Endodermal cell (in vitro differentiated cells): ENCODE measurements at regions not wholly inside any gene's neighbourhood (a gene's known extent, or its start where the extent isn't known, plus 50 kb on each side); places are given as distances from the start of the nearest gene placed in this dataset.
"Not testable (repeated sequence)": the region's sequence is repeated elsewhere in the genome, so short reads cannot be mapped to it uniquely, and the experiment has no call there.

Source experiments
- DNase-seq: peaks from one replicate; pipeline ENCODE4 v3.0.0-alpha.2; 2017
- H3K27ac ChIP-seq: 2 replicates; pipeline ENCODE4 v1.5.1; 2013; ENCODE audit warnings: mild to moderate bottlenecking, low read depth, low read length, moderate library complexity
- H3K27me3 ChIP-seq: 2 replicates; pipeline ENCODE4 v1.6.1; 2013; ENCODE audit warnings: mild to moderate bottlenecking, low read length, moderate library complexity; ENCODE audit not compliant: insufficient read depth, control insufficient read depth, poor library complexity, severe bottlenecking
- H3K36me3 ChIP-seq: 2 replicates; pipeline ENCODE4 v1.7.0; 2013; ENCODE audit warnings: mild to moderate bottlenecking, low read length, moderate library complexity; ENCODE audit not compliant: control insufficient read depth, insufficient read depth
- H3K4me1 ChIP-seq: one replicate; pipeline ENCODE4 v1.7.0; 2013; ENCODE audit warnings: low read length; ENCODE audit not compliant: control insufficient read depth, insufficient read depth
- H3K4me3 ChIP-seq: 2 replicates; pipeline ENCODE4 v1.5.1; 2013; ENCODE audit warnings: mild to moderate bottlenecking, low read length, moderate library complexity
- H3K9ac ChIP-seq: 2 replicates; pipeline ENCODE4 v1.6.1; 2013; ENCODE audit warnings: mild to moderate bottlenecking, low read length, moderate library complexity; ENCODE audit not compliant: poor library complexity, severe bottlenecking; ENCODE audit errors: extremely low read depth
- H3K9me3 ChIP-seq: 2 replicates; pipeline ENCODE4 v1.6.1; 2013; ENCODE audit warnings: mild to moderate bottlenecking, low read length, moderate library complexity; ENCODE audit not compliant: control insufficient read depth
- H3K27ac Mint-ChIP-seq: 2 replicates; pipeline ENCODE4 v1.8.0; 2020; ENCODE audit warnings: mixed read lengths
- H3K27me3 Mint-ChIP-seq: 2 replicates; pipeline ENCODE4 v1.8.0; 2021; ENCODE audit warnings: mild to moderate bottlenecking, mixed read lengths; ENCODE audit not compliant: insufficient read depth
- H3K36me3 Mint-ChIP-seq: 2 replicates; pipeline ENCODE4 v1.8.0; 2020; ENCODE audit warnings: low read depth, mixed read lengths
- H3K4me1 Mint-ChIP-seq: 2 replicates; pipeline ENCODE4 v1.8.0; 2020; ENCODE audit warnings: mixed read lengths
- H3K4me3 Mint-ChIP-seq: 2 replicates; pipeline ENCODE4 v1.8.0; 2020; ENCODE audit warnings: mild to moderate bottlenecking, moderate library complexity, mixed read lengths
- H3K9me3 Mint-ChIP-seq: 2 replicates; pipeline ENCODE4 v1.8.0; 2020; ENCODE audit warnings: mild to moderate bottlenecking, mixed read lengths
- CTCF ChIP-seq: fragments of 200-600 bp; sonication (generic); conservative IDR thresholded peaks from 2 replicates; pipeline ENCODE4 v1.5.0; 2021; ENCODE audit warnings: antibody characterized with exemption, mild to moderate bottlenecking
- WGBS, 2 experiments: methylation state at CpG; one replicate each; pipeline versions ENCODE4 v1.1.5 to v1.1.7; 2013; ENCODE audit warnings: missing lambda C conversion rate in 2 of 2, mixed read lengths in 1 of 2; ENCODE audit not compliant: insufficient coverage in 1 of 2, insufficient read length in 1 of 2; 5-methylcytosine and 5-hydroxymethylcytosine counted together

GRCh38 chr14:106635569-106635968, 1109.2 kb downstream of the TMEM121 start:
- no peaks in the 10 kb centered on the region for H3K36me3 Mint-ChIP-seq
- no peak overlapping the region for H3K27ac Mint-ChIP-seq
- Histone ChIP-seq H3K27me3 (no peaks in the 10 kb centered on the region), H3K27ac (no peak overlapping the region), H3K36me3 (no peaks in the 10 kb centered on the region), H3K4me3 (no peak overlapping the region), H3K9me3 (peaks cover 63% of the 10 kb centered on the region), H3K9ac (no peak overlapping the region), H3K4me1 (no peaks in the 10 kb centered on the region)
- H3K4me3 Mint-ChIP-seq: no peak overlapping the region
- H3K4me1 Mint-ChIP-seq: no peaks in the 10 kb centered on the region
- no peaks in the 10 kb centered on the region for H3K27me3 Mint-ChIP-seq
- no peak for TF ChIP-seq CTCF
- 32 to 63% methylated on average over 3 to 4 of the region's 4 CpGs for WGBS, 2 experiments
- H3K9me3 Mint-ChIP-seq: peaks cover 86% of the 10 kb centered on the region
- DNase-seq: no peak

GRCh38 chr14:106638786-106639452, 1112.5 kb downstream of the TMEM121 start:
- peaks cover 40% of the 10 kb centered on the region for H3K9me3 ChIP-seq
- DNase-seq: peak; percentile 51
- H3K9ac ChIP-seq, H3K36me3 Mint-ChIP-seq, H3K27ac ChIP-seq, H3K4me3 Mint-ChIP-seq, H3K27me3 Mint-ChIP-seq, H3K27ac Mint-ChIP-seq, H3K4me3 ChIP-seq, H3K36me3 ChIP-seq, H3K4me1 Mint-ChIP-seq, H3K27me3 ChIP-seq, H3K4me1 ChIP-seq: not testable (repeated sequence)
- TF ChIP-seq CTCF: peak; percentile 33
- 70 to 75% methylated on average over 2 to 12 of the region's 25 CpGs for WGBS, 2 experiments
- H3K9me3 Mint-ChIP-seq: peaks cover 86% of the 10 kb centered on the region

GRCh38 chr14:106642090-106642489, 1115.7 kb downstream of the TMEM121 start:
- Histone ChIP-seq H3K27ac (no peak overlapping the region), H3K4me3 (no peak overlapping the region), H3K9ac (no peak overlapping the region), H3K9me3 (peaks cover 34% of the 10 kb centered on the region), H3K4me1 (no peaks in the 10 kb centered on the region), H3K36me3 (no peaks in the 10 kb centered on the region), H3K27me3 (no peaks in the 10 kb centered on the region)
- peaks cover 3% of the 10 kb centered on the region for H3K36me3 Mint-ChIP-seq
- 48 to 49% methylated on average over 6 of the region's 7 CpGs for WGBS, 2 experiments
- DNase-seq: no peak
- no peak overlapping the region for H3K27ac Mint-ChIP-seq
- TF ChIP-seq CTCF: no peak
- H3K9me3 Mint-ChIP-seq: peaks cover 84% of the 10 kb centered on the region
- no peaks in the 10 kb centered on the region for H3K4me1 Mint-ChIP-seq
- no peak overlapping the region for H3K4me3 Mint-ChIP-seq
- no peaks in the 10 kb centered on the region for H3K27me3 Mint-ChIP-seq

- peaks cover 85% of the 10 kb centered on the region for H3K9me3 Mint-ChIP-seq
- WGBS, 2 experiments: 66% methylated on average over 6 of the region's 6 CpGs; no CpG with 5 or more reads in 1 of the 2 experiments
- not testable (repeated sequence) for H3K36me3 ChIP-seq
Measured at GRCh38 chr14:106642971-106643370, 1116.6 kb downstream of the TMEM121 start.

GRCh38 chr14:106648874-106649273, 1122.5 kb downstream of the TMEM121 start:
- H3K27ac ChIP-seq, H3K4me1 ChIP-seq, H3K27me3 Mint-ChIP-seq, DNase-seq, H3K4me1 Mint-ChIP-seq, H3K27me3 ChIP-seq, H3K36me3 ChIP-seq, H3K27ac Mint-ChIP-seq, H3K9ac ChIP-seq, H3K36me3 Mint-ChIP-seq, H3K4me3 ChIP-seq, H3K4me3 Mint-ChIP-seq: not testable (repeated sequence)
- 34 to 43% methylated on average over 1 to 2 of the region's 2 CpGs for WGBS, 2 experiments
- peaks cover 89% of the 10 kb centered on the region for H3K9me3 Mint-ChIP-seq
- H3K9me3 ChIP-seq: peaks cover 74% of the 10 kb centered on the region

More at GRCh38 chr14:106642971-106643370, 1116.6 kb downstream of the TMEM121 start:
- not testable (repeated sequence) for DNase-seq, H3K4me3 Mint-ChIP-seq, H3K9ac ChIP-seq, H3K36me3 Mint-ChIP-seq, H3K4me1 ChIP-seq, H3K27ac Mint-ChIP-seq, H3K4me3 ChIP-seq, H3K27me3 Mint-ChIP-seq, H3K4me1 Mint-ChIP-seq, H3K27ac ChIP-seq, H3K27me3 ChIP-seq
- peaks cover 38% of the 10 kb centered on the region for H3K9me3 ChIP-seq
